Lower leg skin (tissue), 4 donors: ENCODE measurements at regions not wholly inside any gene's neighbourhood (a gene's known extent, or its start where the extent isn't known, plus 50 kb on each side); places are given as distances from the start of the nearest gene placed in this dataset.

Source experiments
- DNase-seq, 2 donors: peaks; one replicate each; pipeline ENCODE4 v3.0.0-alpha.2; 2019; ENCODE audit warnings: low spot score in 2 of 2
- H3K4me3 ChIP-seq: fragments of 200-600 bp; sonication (generic); 2 replicates; pipeline ENCODE4 v1.5.1; 2017; ENCODE audit warnings: mild to moderate bottlenecking, low read depth; ENCODE audit not compliant: poor library complexity, severe bottlenecking
- POLR2A ChIP-seq, 2 donors: fragments of 450-650 bp; IDR thresholded peaks; one replicate each; pipeline ENCODE4 v1.6.1; 2016 to 2017; ENCODE audit warnings: antibody characterized with exemption in 2 of 2, mild to moderate bottlenecking in 1 of 2, moderate library complexity in 1 of 2
- WGBS, 2 donors: methylation state at CpG; one replicate each; pipeline ENCODE4 v1.1.5; 2018; 5-methylcytosine and 5-hydroxymethylcytosine counted together
- intact Hi-C: fragments of 100-400 bp; cut with DNase I; formaldehyde crosslinking; loops from one replicate; pipeline ENCODE4 v1.15.0; 2023; ENCODE audit warnings: low total_unique reads
- TF ChIP-seq, protein P1 (sequence below), 3 donors: fragments of 450-650 bp; IDR thresholded peaks; one replicate each; pipeline ENCODE4 v1.5.1; 2016; ENCODE audit warnings: antibody characterized with exemption in 3 of 3, mild to moderate bottlenecking in 3 of 3, moderate library complexity in 2 of 3

- intact Hi-C loops: no loop called here
- DNase-seq: no peak
- WGBS, 2 donors: 35 to 39% methylated on average over 12 of the region's 12 CpGs
- no peak overlapping the region for H3K4me3 ChIP-seq
- TF ChIP-seq, protein P1, sequence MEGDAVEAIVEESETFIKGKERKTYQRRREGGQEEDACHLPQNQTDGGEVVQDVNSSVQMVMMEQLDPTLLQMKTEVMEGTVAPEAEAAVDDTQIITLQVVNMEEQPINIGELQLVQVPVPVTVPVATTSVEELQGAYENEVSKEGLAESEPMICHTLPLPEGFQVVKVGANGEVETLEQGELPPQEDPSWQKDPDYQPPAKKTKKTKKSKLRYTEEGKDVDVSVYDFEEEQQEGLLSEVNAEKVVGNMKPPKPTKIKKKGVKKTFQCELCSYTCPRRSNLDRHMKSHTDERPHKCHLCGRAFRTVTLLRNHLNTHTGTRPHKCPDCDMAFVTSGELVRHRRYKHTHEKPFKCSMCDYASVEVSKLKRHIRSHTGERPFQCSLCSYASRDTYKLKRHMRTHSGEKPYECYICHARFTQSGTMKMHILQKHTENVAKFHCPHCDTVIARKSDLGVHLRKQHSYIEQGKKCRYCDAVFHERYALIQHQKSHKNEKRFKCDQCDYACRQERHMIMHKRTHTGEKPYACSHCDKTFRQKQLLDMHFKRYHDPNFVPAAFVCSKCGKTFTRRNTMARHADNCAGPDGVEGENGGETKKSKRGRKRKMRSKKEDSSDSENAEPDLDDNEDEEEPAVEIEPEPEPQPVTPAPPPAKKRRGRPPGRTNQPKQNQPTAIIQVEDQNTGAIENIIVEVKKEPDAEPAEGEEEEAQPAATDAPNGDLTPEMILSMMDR (IDR thresholded peaks at IDR 0.05): no peak
- no peak for TF ChIP-seq POLR2A (IDR thresholded peaks at IDR 0.05)
Measured at GRCh38 chr2:118763797-118764196, 83.7 kb downstream of the EN1 start.

DNA sequence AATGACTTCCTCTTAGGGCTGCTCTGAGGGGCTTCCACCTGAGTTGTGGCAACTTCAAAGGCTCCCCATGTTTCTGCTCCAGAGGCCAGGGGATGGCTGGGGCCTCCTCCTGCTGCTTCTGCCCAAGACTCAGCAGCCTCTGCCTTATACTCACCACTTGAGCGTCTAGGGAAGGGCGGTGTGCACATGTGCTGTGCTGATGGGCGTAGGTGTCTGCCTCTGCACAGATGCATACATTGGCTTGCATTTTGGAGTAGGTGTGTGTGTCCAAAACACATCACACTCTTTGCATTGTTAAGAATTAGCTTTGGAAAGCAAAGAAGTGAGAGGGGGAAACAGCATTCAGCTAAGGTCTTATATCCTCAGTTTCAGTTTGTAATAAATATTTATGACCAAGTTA lies 85.2 kb downstream of the EN1 start:
- no peak overlapping the region for H3K4me3 ChIP-seq
- WGBS, 2 donors: 82 to 92% methylated on average over 3 of the region's 3 CpGs
- no peak for TF ChIP-seq POLR2A (IDR thresholded peaks at IDR 0.05)
- TF ChIP-seq, protein P1 (IDR thresholded peaks at IDR 0.05): no peak
- no peak for DNase-seq
- intact Hi-C loops: no loop called here

GRCh38 chr2:118761771-118762170 lies 85.7 kb downstream of the EN1 start:
- H3K4me3 ChIP-seq: no peak overlapping the region
- no peak for DNase-seq
- intact Hi-C loops: no loop called here
- WGBS, 2 donors: 63 to 67% methylated on average over 6 of the region's 6 CpGs
- TF ChIP-seq POLR2A (IDR thresholded peaks at IDR 0.05): no peak
- TF ChIP-seq, protein P1 (IDR thresholded peaks at IDR 0.05): no peak

DNA sequence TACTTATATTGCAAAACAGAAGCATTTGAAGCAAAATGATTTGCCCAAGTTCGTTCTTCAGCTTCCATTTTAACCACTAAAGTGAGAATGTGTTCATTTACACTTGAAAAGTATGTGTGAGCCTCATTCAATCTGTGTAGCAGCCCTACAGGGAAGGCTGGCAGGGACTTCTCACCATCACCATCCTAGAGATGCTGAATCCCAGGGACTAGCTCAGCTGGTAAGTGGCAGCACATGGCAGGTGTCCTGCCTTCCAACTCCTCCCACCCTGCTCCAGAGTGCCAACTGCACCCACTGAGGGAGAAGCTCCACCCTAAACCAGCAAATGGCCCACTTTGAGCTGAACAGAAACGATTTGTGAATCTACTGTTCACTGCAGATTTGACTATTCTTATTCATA lies 91.5 kb downstream of the EN1 start:
- 68 to 80% methylated on average over 2 of the region's 2 CpGs for WGBS, 2 donors
- DNase-seq: no peak
- H3K4me3 ChIP-seq: no peak overlapping the region
- intact Hi-C loops: no loop called here
- TF ChIP-seq, protein P1 (IDR thresholded peaks at IDR 0.05): no peak

- TF ChIP-seq POLR2A (IDR thresholded peaks at IDR 0.05): no peak
- TF ChIP-seq, protein P1 (IDR thresholded peaks at IDR 0.05): no peak
- intact Hi-C loops: no loop called here
- 57 to 64% methylated on average over 2 of the region's 2 CpGs for WGBS, 2 donors
- no peak for DNase-seq
- H3K4me3 ChIP-seq: no peak overlapping the region
Measured at GRCh38 chr2:118755384-118755783, 92.1 kb downstream of the EN1 start.

GRCh38 chr2:118752762-118753429 lies 94.6 kb downstream of the EN1 start:
- intact Hi-C loops: no loop called here
- no peak overlapping the region for H3K4me3 ChIP-seq
- 79 to 85% methylated on average over 14 to 16 of the region's 16 CpGs for WGBS, 2 donors
- TF ChIP-seq, protein P1 (IDR thresholded peaks at IDR 0.05): no peak
- no peak for TF ChIP-seq POLR2A (IDR thresholded peaks at IDR 0.05)
- no peak for DNase-seq
